ENCODE measurements at regions not wholly inside any gene's neighbourhood (a gene's known extent, or its start where the extent isn't known, plus 50 kb on each side); places are given as distances from the start of the nearest gene placed in this dataset.

GRCh38 chr2:41726364-41726763, 321.5 kb upstream of the PKDCC start (continued):
- TF ChIP-seq IRF3 (IDR thresholded peaks at IDR 0.05) (no peak), POLR2A (IDR thresholded peaks at IDR 0.05; ENCODE audit: low read depth, low read length) (no peak), NBN (IDR thresholded peaks at IDR 0.05) (no peak)

GRCh38 chr2:41727152-41727551, 320.7 kb upstream of the PKDCC start:
- H3K79me2 ChIP-seq (ENCODE audit: control insufficient read depth, insufficient read depth, low read length), result no peaks in the 10 kb centered on the region
- H3K27ac ChIP-seq (ENCODE audit: control insufficient read depth, insufficient read depth), result no peak overlapping the region
- ChIA-PET CTCF (interaction anchor here (1.0 to 1.5 kb wide), 2 partner anchors 28 to 39 kb away, joined by 3 read pairs; no protein-coding TSS in a partner anchor), POLR2A (no interaction called here), SMC1A (ENCODE audit: uncharacterized antibody, unreplicated experiment) (no interaction called here), RAD21 (ENCODE audit: unreplicated experiment) (interaction anchor here (1.0 kb wide), 1 partner anchor 10 kb away, joined by 3 read pairs; no protein-coding TSS in a partner anchor)
- H3K4me3 ChIP-seq, result no peak overlapping the region
- H3K4me1 ChIP-seq (ENCODE audit: control insufficient read depth, insufficient read depth, low read length), result no peaks in the 10 kb centered on the region
- no peaks in the 10 kb centered on the region for H3K9me3 ChIP-seq (replicated peaks; ENCODE audit: control insufficient read depth, insufficient read depth, low read length)
- no peaks in the 10 kb centered on the region for H4K20me1 ChIP-seq (ENCODE audit: control insufficient read depth, insufficient read depth)
- in situ Hi-C loops (cut with MboI), result no loop called here
- intact Hi-C loops (cut with micrococcal nuclease; ENCODE audit: unreplicated experiment), result no loop called here
- H2AFZ ChIP-seq (ENCODE audit: control insufficient read depth, low read depth, low read length), result no peak overlapping the region
- TF ChIP-seq RUNX3 (IDR thresholded peaks at IDR 0.05; ENCODE audit: low read length) (no peak), ASH2L (IDR thresholded peaks at IDR 0.05; ENCODE audit: borderline replicate concordance, low read depth) (no peak), ETV6 (conservative IDR thresholded peaks at IDR 0.05 in 1 of 2, IDR thresholded peaks at IDR 0.05 in 1 of 2; ENCODE audit: borderline replicate concordance in 1 of 2, low read depth in 1 of 2) (no peak), CEBPB (IDR thresholded peaks at IDR 0.05; ENCODE audit: borderline replicate concordance in 1 of 2, low read depth in 2 of 2, low read length in 2 of 2) (no peak), HDGF (IDR thresholded peaks at IDR 0.05) (no peak)
- H3K9ac ChIP-seq (ENCODE audit: control insufficient read depth, insufficient read depth, low read length), result no peak overlapping the region
- WGBS (ENCODE audit: insufficient coverage, insufficient replicate concordance, low lambda C conversion rate, missing lambda C conversion rate), result 50% methylated on average over 2 of the region's 2 CpGs
- no peak overlapping the region for H3K4me2 ChIP-seq (ENCODE audit: control insufficient read depth, insufficient read depth)
- BruUV-seq (replicated peaks), result no TSS peak
- DNase-seq (ENCODE audit: low read depth, low spot score) (no peak), FAIRE-seq (no peak), ATAC-seq (no peak)
- H3K36me3 ChIP-seq (ENCODE audit: control insufficient read depth in 2 of 2, insufficient read depth in 2 of 2, low read length in 1 of 2), result no peaks in the 10 kb centered on the region
- no peaks in the 10 kb centered on the region; a peak in 1 of 4 replicates for H3K27me3 ChIP-seq (replicated peaks in 1 of 2; ENCODE audit: control insufficient read depth in 2 of 2, insufficient read depth in 2 of 2, low read length in 1 of 2)

Data from GM12878 (cell line).